ENCODE measurements at regions not wholly inside any gene's neighbourhood (a gene's known extent, or its start where the extent isn't known, plus 50 kb on each side); places are given as distances from the start of the nearest gene placed in this dataset.
"Not testable (repeated sequence)": the region's sequence is repeated elsewhere in the genome, so short reads cannot be mapped to it uniquely, and the experiment has no call there.

DNA sequence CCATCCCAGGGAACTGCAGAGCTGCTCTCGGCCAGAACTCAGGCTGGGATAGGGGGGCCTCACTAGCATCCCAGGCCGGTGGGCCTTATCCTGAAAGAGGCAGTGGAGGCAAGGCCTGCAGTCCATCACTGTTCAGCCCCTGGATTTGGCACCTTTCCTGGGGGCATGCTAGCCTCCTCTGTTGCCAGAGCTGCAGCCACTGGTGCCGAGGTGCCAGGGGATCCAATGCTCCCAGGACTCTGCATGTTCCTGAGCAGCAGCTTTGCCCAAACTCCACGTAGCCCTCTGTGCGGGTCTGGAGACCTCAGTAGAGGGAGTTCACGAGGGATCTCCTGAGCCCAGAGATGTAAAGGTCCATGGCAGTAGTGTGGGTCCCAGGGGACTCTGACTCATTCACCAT is 551.7 kb upstream of the AMOT start:
- Histone ChIP-seq H2AFZ (ENCODE audit: low read depth) (no peak overlapping the region), H3K79me2 (ENCODE audit: insufficient read depth, low read depth) (no peaks in the 10 kb centered on the region), H3K4me3 (IDR thresholded peaks at IDR 0.05; ENCODE audit: insufficient read depth, low read depth, low read length) (no peak overlapping the region), H4K20me1 (ENCODE audit: insufficient read depth) (no peaks in the 10 kb centered on the region), H3K27ac (no peak overlapping the region), H3K27me3 (ENCODE audit: insufficient read depth, low read depth) (no peaks in the 10 kb centered on the region), H3K9ac (no peak overlapping the region), H3K4me2 (no peak overlapping the region), H3K4me1 (ENCODE audit: low read depth, poor library complexity, severe bottlenecking) (no peaks in the 10 kb centered on the region), H3K36me3 (ENCODE audit: insufficient read depth) (no peaks in the 10 kb centered on the region)
- TF ChIP-seq CTCF (conservative IDR thresholded peaks at IDR 0.05; ENCODE audit: low read depth, low read length): no peak

DNA sequence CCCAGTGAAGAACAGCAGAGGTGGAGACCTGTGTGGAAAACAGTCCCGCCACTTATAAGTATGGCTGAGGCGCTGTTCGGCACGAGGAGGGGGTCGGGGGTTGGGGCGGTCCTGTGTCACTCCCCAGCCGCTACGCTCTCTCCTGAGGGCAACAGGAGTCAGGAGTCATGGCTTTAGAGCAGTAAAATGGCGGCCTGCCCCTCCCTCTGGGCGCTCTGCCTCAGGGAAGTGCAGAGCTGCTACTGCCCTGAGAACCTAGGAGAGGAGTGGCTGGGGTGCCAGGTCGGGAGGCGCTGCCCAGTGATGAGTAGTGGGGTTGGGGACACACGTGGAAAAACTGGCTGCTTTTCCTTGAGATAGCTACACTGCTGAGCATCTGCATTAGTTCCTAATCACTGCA is 551.2 kb upstream of the AMOT start:
- no peak overlapping the region for H3K4me2 ChIP-seq

DNA sequence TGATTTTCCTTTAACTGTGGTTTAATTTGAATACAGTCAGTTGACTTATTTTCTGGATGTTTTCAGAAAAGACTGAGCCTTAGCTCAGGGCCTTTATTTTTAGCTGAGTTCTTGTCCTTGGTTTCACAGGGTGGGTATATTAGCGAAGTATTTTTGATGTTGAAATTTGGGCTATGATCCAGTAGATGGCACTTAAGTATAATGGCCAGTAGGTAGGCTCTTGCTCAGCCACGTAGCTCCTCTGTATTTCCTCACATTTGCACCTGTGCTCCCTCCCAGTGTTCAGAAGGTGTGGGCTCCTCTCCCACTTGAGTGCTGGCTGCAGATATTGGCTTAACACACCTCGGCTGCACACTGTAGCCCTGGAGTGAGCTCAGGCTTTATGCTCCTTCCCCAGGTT is 549.9 kb upstream of the AMOT start:
- Histone ChIP-seq H3K27me3 (ENCODE audit: insufficient read depth, low read depth) (no peaks in the 10 kb centered on the region), H3K79me2 (ENCODE audit: insufficient read depth, low read depth) (no peaks in the 10 kb centered on the region), H4K20me1 (ENCODE audit: insufficient read depth) (no peaks in the 10 kb centered on the region), H2AFZ (ENCODE audit: low read depth) (no peak overlapping the region), H3K4me3 (IDR thresholded peaks at IDR 0.05; ENCODE audit: insufficient read depth, low read depth, low read length) (no peak overlapping the region), H3K4me1 (ENCODE audit: low read depth, poor library complexity, severe bottlenecking) (no peaks in the 10 kb centered on the region), H3K27ac (no peak overlapping the region), H3K9ac (no peak overlapping the region), H3K4me2 (no peak overlapping the region), H3K36me3 (ENCODE audit: insufficient read depth) (no peaks in the 10 kb centered on the region)
- TF ChIP-seq CTCF (conservative IDR thresholded peaks at IDR 0.05; ENCODE audit: low read depth, low read length): no peak

More for the DNA sequence above, 551.2 kb upstream of the AMOT start:
- Histone ChIP-seq H4K20me1 (ENCODE audit: insufficient read depth) (no peaks in the 10 kb centered on the region), H3K9ac (no peak overlapping the region), H2AFZ (ENCODE audit: low read depth) (no peak overlapping the region), H3K27ac (no peak overlapping the region), H3K79me2 (ENCODE audit: insufficient read depth, low read depth) (no peaks in the 10 kb centered on the region), H3K4me1 (ENCODE audit: low read depth, poor library complexity, severe bottlenecking) (no peaks in the 10 kb centered on the region), H3K27me3 (ENCODE audit: insufficient read depth, low read depth) (no peaks in the 10 kb centered on the region), H3K4me3 (IDR thresholded peaks at IDR 0.05; ENCODE audit: insufficient read depth, low read depth, low read length) (no peak overlapping the region), H3K36me3 (ENCODE audit: insufficient read depth) (no peaks in the 10 kb centered on the region)
- TF ChIP-seq CTCF (conservative IDR thresholded peaks at IDR 0.05; ENCODE audit: low read depth, low read length): no peak

GRCh38 chrX:113389846-113390245 is 549.2 kb upstream of the AMOT start:
- Histone ChIP-seq H3K4me2 (no peak overlapping the region), H3K4me1 (ENCODE audit: low read depth, poor library complexity, severe bottlenecking) (no peaks in the 10 kb centered on the region), H2AFZ (ENCODE audit: low read depth) (no peak overlapping the region), H3K36me3 (ENCODE audit: insufficient read depth) (no peaks in the 10 kb centered on the region), H4K20me1 (ENCODE audit: insufficient read depth) (no peaks in the 10 kb centered on the region), H3K27ac (no peak overlapping the region), H3K79me2 (ENCODE audit: insufficient read depth, low read depth) (no peaks in the 10 kb centered on the region), H3K4me3 (IDR thresholded peaks at IDR 0.05; ENCODE audit: insufficient read depth, low read depth, low read length) (no peak overlapping the region), H3K27me3 (ENCODE audit: insufficient read depth, low read depth) (no peaks in the 10 kb centered on the region), H3K9ac (no peak overlapping the region)
- no peak for TF ChIP-seq CTCF (conservative IDR thresholded peaks at IDR 0.05; ENCODE audit: low read depth, low read length)

DNA sequence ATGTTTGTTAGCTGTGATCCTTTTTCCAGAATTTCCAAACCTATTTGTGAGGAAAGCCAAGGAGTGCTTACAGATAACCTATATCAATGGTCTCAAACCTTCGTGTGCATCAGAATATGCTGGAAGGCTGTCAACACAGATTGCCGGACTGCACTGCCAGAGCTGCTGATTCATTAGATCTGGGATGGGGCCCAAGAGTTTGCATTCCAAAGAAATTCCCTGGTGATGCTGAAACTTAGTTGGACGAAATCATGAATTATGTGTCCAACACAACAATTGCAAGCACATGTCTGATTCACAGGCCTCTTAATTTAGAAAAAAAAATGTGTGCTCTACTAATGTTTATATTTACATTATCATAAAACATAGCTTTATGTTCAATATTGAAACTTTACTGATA is 544.0 kb upstream of the AMOT start:
- no peak for TF ChIP-seq CTCF (conservative IDR thresholded peaks at IDR 0.05; ENCODE audit: low read depth, low read length)
- no peaks in the 10 kb centered on the region for H3K27me3 ChIP-seq (ENCODE audit: insufficient read depth, low read depth)

GRCh38 chrX:113373421-113373820 is 532.8 kb upstream of the AMOT start:
- not testable (repeated sequence) for H3K4me2 ChIP-seq; H3K27ac ChIP-seq; H2AFZ ChIP-seq (ENCODE audit: low read depth)

More for the DNA sequence above, 544.0 kb upstream of the AMOT start:
- H3K4me3 ChIP-seq (IDR thresholded peaks at IDR 0.05; ENCODE audit: insufficient read depth, low read depth, low read length): no peak overlapping the region
- no peaks in the 10 kb centered on the region for H3K79me2 ChIP-seq (ENCODE audit: insufficient read depth, low read depth)
- H3K27ac ChIP-seq: no peak overlapping the region
- H4K20me1 ChIP-seq (ENCODE audit: insufficient read depth): no peaks in the 10 kb centered on the region
- no peak overlapping the region for H2AFZ ChIP-seq (ENCODE audit: low read depth)
- no peaks in the 10 kb centered on the region for H3K36me3 ChIP-seq (ENCODE audit: insufficient read depth)
- H3K4me1 ChIP-seq (ENCODE audit: low read depth, poor library complexity, severe bottlenecking): no peaks in the 10 kb centered on the region
- H3K9ac ChIP-seq: no peak overlapping the region
- H3K4me2 ChIP-seq: no peak overlapping the region

More at GRCh38 chrX:113373421-113373820, 532.8 kb upstream of the AMOT start:
- not testable (repeated sequence) for H3K4me1 ChIP-seq (ENCODE audit: low read depth, poor library complexity, severe bottlenecking); H3K9ac ChIP-seq; H3K27me3 ChIP-seq (ENCODE audit: insufficient read depth, low read depth); H3K4me3 ChIP-seq (IDR thresholded peaks at IDR 0.05; ENCODE audit: insufficient read depth, low read depth, low read length); H3K36me3 ChIP-seq (ENCODE audit: insufficient read depth); H4K20me1 ChIP-seq (ENCODE audit: insufficient read depth); H3K79me2 ChIP-seq (ENCODE audit: insufficient read depth, low read depth)
